Activated effector memory CD4-positive, alpha-beta T cell treated with anti-CD3 and anti-CD28 coated beads, Interleukin-2, amount 50 U/mL, for 16 hours (primary cell): ENCODE measurements at regions not wholly inside any gene's neighbourhood (a gene's known extent, or its start where the extent isn't known, plus 50 kb on each side); places are given as distances from the start of the nearest gene placed in this dataset.

Experiments used
- DNase-seq: peaks from one replicate; pipeline ENCODE4 v3.0.0-alpha.2; 2020

GRCh38 chr10:35749230-35749629, 107.1 kb upstream of the FZD8 start:
- DNase-seq, result no peak

GRCh38 chr10:35745617-35746403, 103.7 kb upstream of the FZD8 start:
- no peak for DNase-seq

GRCh38 chr10:35743851-35744250, 101.8 kb upstream of the FZD8 start:
- DNase-seq, result no peak

GRCh38 chr10:35743351-35743750, 101.3 kb upstream of the FZD8 start:
- no peak for DNase-seq

- no peak for DNase-seq
These were observed 97.9 kb upstream of the FZD8 start for GRCh38 chr10:35739998-35740397.

GRCh38 chr10:35735412-35735811, 93.3 kb upstream of the FZD8 start:
- no peak for DNase-seq

- no peak for DNase-seq
These were observed 89.7 kb upstream of the FZD8 start for GRCh38 chr10:35731828-35732227.

GRCh38 chr10:35728341-35728740, 86.2 kb upstream of the FZD8 start:
- DNase-seq, result no peak

GRCh38 chr10:35726846-35727245, 84.8 kb upstream of the FZD8 start:
- no peak for DNase-seq

GRCh38 chr10:35723992-35724391, 81.9 kb upstream of the FZD8 start:
- DNase-seq, result no peak

- no peak for DNase-seq
These were observed 81.0 kb upstream of the FZD8 start for GRCh38 chr10:35723059-35723458.

- DNase-seq, result no peak
These were observed 80.5 kb upstream of the FZD8 start for GRCh38 chr10:35722636-35723035.

GRCh38 chr10:35722226-35722625, 80.1 kb upstream of the FZD8 start:
- DNase-seq, result no peak

GRCh38 chr10:35720366-35720765, 78.3 kb upstream of the FZD8 start:
- DNase-seq, result no peak

GRCh38 chr10:35716776-35717175, 74.7 kb upstream of the FZD8 start:
- no peak for DNase-seq

GRCh38 chr10:35712486-35712885, 70.4 kb upstream of the FZD8 start:
- no peak for DNase-seq

GRCh38 chr10:35711615-35712411, 69.7 kb upstream of the FZD8 start:
- DNase-seq, result no peak

GRCh38 chr10:35707642-35708425, 65.7 kb upstream of the FZD8 start:
- DNase-seq, result no peak

- no peak for DNase-seq
These were observed 64.9 kb upstream of the FZD8 start for GRCh38 chr10:35706959-35707358.

GRCh38 chr10:35705671-35706070, 63.6 kb upstream of the FZD8 start:
- DNase-seq, result no peak

GRCh38 chr10:35705051-35705450, 63.0 kb upstream of the FZD8 start:
- DNase-seq, result no peak

- DNase-seq, result no peak
These were observed 62.3 kb upstream of the FZD8 start for GRCh38 chr10:35704401-35704800.

GRCh38 chr10:35700487-35700882, 58.4 kb upstream of the FZD8 start:
- no peak for DNase-seq
